ENCODE measurements at regions not wholly inside any gene's neighbourhood (a gene's known extent, or its start where the extent isn't known, plus 50 kb on each side); places are given as distances from the start of the nearest gene placed in this dataset.

GRCh38 chr6:164581563-164581962 lies 727.8 kb downstream of the C6orf118 start:
- H3K9me3 ChIP-seq, result no peaks in the 10 kb centered on the region
- TF ChIP-seq, protein P1, sequence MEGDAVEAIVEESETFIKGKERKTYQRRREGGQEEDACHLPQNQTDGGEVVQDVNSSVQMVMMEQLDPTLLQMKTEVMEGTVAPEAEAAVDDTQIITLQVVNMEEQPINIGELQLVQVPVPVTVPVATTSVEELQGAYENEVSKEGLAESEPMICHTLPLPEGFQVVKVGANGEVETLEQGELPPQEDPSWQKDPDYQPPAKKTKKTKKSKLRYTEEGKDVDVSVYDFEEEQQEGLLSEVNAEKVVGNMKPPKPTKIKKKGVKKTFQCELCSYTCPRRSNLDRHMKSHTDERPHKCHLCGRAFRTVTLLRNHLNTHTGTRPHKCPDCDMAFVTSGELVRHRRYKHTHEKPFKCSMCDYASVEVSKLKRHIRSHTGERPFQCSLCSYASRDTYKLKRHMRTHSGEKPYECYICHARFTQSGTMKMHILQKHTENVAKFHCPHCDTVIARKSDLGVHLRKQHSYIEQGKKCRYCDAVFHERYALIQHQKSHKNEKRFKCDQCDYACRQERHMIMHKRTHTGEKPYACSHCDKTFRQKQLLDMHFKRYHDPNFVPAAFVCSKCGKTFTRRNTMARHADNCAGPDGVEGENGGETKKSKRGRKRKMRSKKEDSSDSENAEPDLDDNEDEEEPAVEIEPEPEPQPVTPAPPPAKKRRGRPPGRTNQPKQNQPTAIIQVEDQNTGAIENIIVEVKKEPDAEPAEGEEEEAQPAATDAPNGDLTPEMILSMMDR (IDR thresholded peaks at IDR 0.05), result no peak
- no peaks in the 10 kb centered on the region for H3K4me1 ChIP-seq
- no peak for DNase-seq
- no peak for ATAC-seq
- intact Hi-C loops (cut with DNase I), result no loop called here
- no peak overlapping the region for H3K27ac ChIP-seq
- no peaks in the 10 kb centered on the region for H3K27me3 ChIP-seq
- no peaks in the 10 kb centered on the region for H3K36me3 ChIP-seq
- no peak overlapping the region for H3K4me3 ChIP-seq

DNA sequence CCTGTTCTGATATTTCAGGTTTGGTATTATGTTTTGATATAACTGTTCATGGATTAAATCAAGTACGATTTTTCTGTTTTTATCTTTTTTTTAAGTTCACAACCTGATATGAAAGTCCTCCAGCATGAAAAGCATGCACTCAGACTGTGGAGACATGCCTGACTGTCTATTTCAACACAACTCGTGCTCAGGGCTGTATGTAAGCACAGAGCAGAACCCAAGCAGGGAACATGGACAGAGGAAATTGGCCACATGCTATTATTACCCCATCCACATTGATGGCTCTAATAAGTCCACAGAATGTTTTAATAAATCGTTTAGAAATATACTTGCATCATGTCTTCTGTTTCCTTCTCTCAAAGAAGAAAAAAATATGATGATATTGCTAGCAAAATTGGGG lies 730.4 kb downstream of the C6orf118 start:
- no peak for DNase-seq
- Histone ChIP-seq H3K36me3 (no peaks in the 10 kb centered on the region), H3K27ac (no peak overlapping the region), H3K4me3 (no peak overlapping the region), H3K4me1 (no peaks in the 10 kb centered on the region), H3K9me3 (no peaks in the 10 kb centered on the region), H3K27me3 (no peaks in the 10 kb centered on the region)
- TF ChIP-seq, protein P1 (IDR thresholded peaks at IDR 0.05), result no peak
- ATAC-seq, result no peak
- intact Hi-C loops (cut with DNase I), result no loop called here

DNA sequence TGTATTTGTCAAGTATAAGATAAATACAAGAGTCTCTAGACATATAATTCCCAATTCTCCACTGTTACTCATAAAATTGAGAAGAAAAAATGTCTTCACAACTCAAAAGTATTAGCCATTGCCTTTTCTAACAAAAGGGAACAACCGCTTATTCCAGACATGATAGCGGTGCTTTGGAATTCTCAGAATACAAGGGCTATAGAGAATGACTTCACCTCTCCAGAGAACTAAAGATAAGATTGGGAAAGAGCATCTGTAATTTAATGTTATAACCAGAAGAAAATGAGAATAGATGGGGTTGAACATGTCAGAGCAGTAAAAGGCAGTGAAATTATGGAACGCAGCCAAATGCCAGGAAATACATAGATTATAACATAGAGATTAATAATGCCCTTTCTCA lies 730.8 kb downstream of the C6orf118 start:
- Histone ChIP-seq H3K27ac (no peak overlapping the region), H3K9me3 (no peaks in the 10 kb centered on the region), H3K36me3 (no peaks in the 10 kb centered on the region), H3K4me1 (no peaks in the 10 kb centered on the region), H3K4me3 (no peak overlapping the region), H3K27me3 (no peaks in the 10 kb centered on the region)
- TF ChIP-seq, protein P1 (IDR thresholded peaks at IDR 0.05), result no peak
- intact Hi-C loops (cut with DNase I), result no loop called here
- DNase-seq (no peak), ATAC-seq (no peak)

DNA sequence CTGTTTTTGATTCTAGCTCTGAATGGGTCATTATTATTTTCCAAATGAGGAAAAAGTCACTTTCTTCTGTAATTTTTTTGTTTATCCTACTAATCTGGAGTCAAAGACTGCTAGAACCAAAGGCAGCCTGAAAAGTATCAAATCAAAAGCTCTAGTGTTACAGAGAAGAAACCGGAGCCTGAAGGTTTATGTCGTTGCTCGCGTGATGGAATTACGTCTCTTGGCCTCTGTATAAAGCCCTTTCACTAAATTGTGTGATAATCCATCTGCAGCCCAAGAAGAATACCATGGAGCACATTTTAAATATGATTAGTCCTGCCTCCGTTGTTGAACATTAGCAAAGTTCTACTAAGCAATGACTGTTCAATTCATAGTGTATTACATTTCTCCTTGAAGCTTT lies 738.6 kb downstream of the C6orf118 start:
- TF ChIP-seq, protein P1 (IDR thresholded peaks at IDR 0.05), result no peak
- Histone ChIP-seq H3K9me3 (no peaks in the 10 kb centered on the region), H3K4me3 (no peak overlapping the region), H3K4me1 (no peaks in the 10 kb centered on the region), H3K36me3 (no peaks in the 10 kb centered on the region), H3K27me3 (no peaks in the 10 kb centered on the region), H3K27ac (no peak overlapping the region)
- ATAC-seq (no peak), DNase-seq (no peak)
- intact Hi-C loops (cut with DNase I), result no loop called here

- H3K36me3 ChIP-seq, result no peaks in the 10 kb centered on the region
- DNase-seq (no peak), ATAC-seq (no peak)
- TF ChIP-seq, protein P1 (IDR thresholded peaks at IDR 0.05), result no peak
- H3K27me3 ChIP-seq, result no peaks in the 10 kb centered on the region
- no peaks in the 10 kb centered on the region for H3K4me1 ChIP-seq
- intact Hi-C loops (cut with DNase I), result no loop called here
- H3K9me3 ChIP-seq, result no peaks in the 10 kb centered on the region
- no peak overlapping the region for H3K27ac ChIP-seq
- H3K4me3 ChIP-seq, result no peak overlapping the region
Observed at GRCh38 chr6:164569509-164569908, 739.9 kb downstream of the C6orf118 start.

DNA sequence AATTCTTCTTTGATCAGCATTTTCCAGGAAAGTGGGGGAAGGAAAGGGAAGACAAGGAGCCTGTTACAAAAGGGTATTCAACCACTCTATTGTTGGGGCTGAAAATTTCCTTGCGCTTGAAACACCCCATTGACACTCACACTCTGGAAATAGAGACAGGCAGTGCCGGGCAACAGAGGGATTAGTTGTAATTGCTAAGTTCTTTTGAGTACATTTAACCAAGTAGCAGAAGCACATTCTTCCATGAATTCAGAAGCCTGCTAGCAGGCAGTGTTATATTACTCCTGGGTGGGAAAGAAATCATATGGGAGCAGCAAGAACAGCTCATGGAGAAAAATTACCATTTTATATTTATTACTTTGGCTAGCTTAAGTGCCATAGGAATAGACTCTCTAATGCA lies 745.5 kb downstream of the C6orf118 start:
- ATAC-seq (no peak), DNase-seq (no peak)
- TF ChIP-seq, protein P1 (IDR thresholded peaks at IDR 0.05), result no peak
- Histone ChIP-seq H3K9me3 (no peaks in the 10 kb centered on the region), H3K4me1 (no peaks in the 10 kb centered on the region), H3K4me3 (no peak overlapping the region), H3K27me3 (no peaks in the 10 kb centered on the region), H3K36me3 (no peaks in the 10 kb centered on the region), H3K27ac (no peak overlapping the region)
- intact Hi-C loops (cut with DNase I), result no loop called here
